A673 (cell line): ENCODE measurements at regions not wholly inside any gene's neighbourhood (a gene's known extent, or its start where the extent isn't known, plus 50 kb on each side); places are given as distances from the start of the nearest gene placed in this dataset.

Experiments used
- CTCF ChIP-seq: fragments of 300-800, 200-600 bp; sonication (generic); conservative IDR thresholded peaks from 2 replicates; pipeline ENCODE4 v1.5.1; 2017; ENCODE audit warnings: low read depth, mild to moderate bottlenecking, antibody characterized with exemption, low read length, moderate library complexity, mixed read lengths
- EZH2 ChIP-seq: fragments of 200-600 bp; sonication (generic); IDR thresholded peaks from 2 replicates; pipeline ENCODE4 v1.6.1; 2017; ENCODE audit warnings: borderline replicate concordance, low read depth, mild to moderate bottlenecking, mixed read lengths, antibody characterized with exemption, low read length; ENCODE audit not compliant: poor library complexity, severe bottlenecking

GRCh38 chr1:29828526-29829447, 592.5 kb downstream of the PTPRU start:
- TF ChIP-seq CTCF: no peak
- no peak for TF ChIP-seq EZH2
